HG03064 (cell line): ENCODE measurements at regions not wholly inside any gene's neighbourhood (a gene's known extent, or its start where the extent isn't known, plus 50 kb on each side); places are given as distances from the start of the nearest gene placed in this dataset.

Experiments
- ATAC-seq: cut with Tn5 transposase; IDR thresholded peaks from one replicate; pipeline ENCODE4 v1.9.1; 2021; ENCODE audit warnings: low read depth; ENCODE audit not compliant: unreplicated experiment

- no peak for ATAC-seq
These were observed 316.1 kb downstream of the TLE3 start for GRCh38 chr15:69781411-69782125.

- no peak for ATAC-seq
These were observed 315.5 kb downstream of the TLE3 start for GRCh38 chr15:69782139-69782658.

GRCh38 chr15:69782809-69783208, 314.9 kb downstream of the TLE3 start:
- no peak for ATAC-seq

- no peak for ATAC-seq
These were observed 314.5 kb downstream of the TLE3 start for GRCh38 chr15:69783211-69783610.

GRCh38 chr15:69784798-69785566, 312.7 kb downstream of the TLE3 start:
- ATAC-seq: no peak

- no peak for ATAC-seq
These were observed 311.5 kb downstream of the TLE3 start for GRCh38 chr15:69786136-69786701.

GRCh38 chr15:69787791-69788190, 309.9 kb downstream of the TLE3 start:
- no peak for ATAC-seq

GRCh38 chr15:69789648-69790393, 307.9 kb downstream of the TLE3 start:
- no peak for ATAC-seq

GRCh38 chr15:69790632-69791031, 307.1 kb downstream of the TLE3 start:
- ATAC-seq: no peak

GRCh38 chr15:69792823-69793222, 304.9 kb downstream of the TLE3 start:
- no peak for ATAC-seq

- ATAC-seq: no peak
These were observed 304.3 kb downstream of the TLE3 start for GRCh38 chr15:69793431-69793780.

GRCh38 chr15:69793781-69794451, 303.8 kb downstream of the TLE3 start:
- no peak for ATAC-seq

- ATAC-seq: no peak
These were observed 302.9 kb downstream of the TLE3 start for GRCh38 chr15:69794645-69795469.

GRCh38 chr15:69795601-69796000, 302.1 kb downstream of the TLE3 start:
- ATAC-seq: no peak

- ATAC-seq: no peak
These were observed 300.6 kb downstream of the TLE3 start for GRCh38 chr15:69797051-69797595.

GRCh38 chr15:69797615-69798014, 300.1 kb downstream of the TLE3 start:
- ATAC-seq: no peak

- no peak for ATAC-seq
These were observed 299.1 kb downstream of the TLE3 start for GRCh38 chr15:69798481-69799250.

GRCh38 chr15:69801144-69801543, 296.6 kb downstream of the TLE3 start:
- no peak for ATAC-seq
